SK-N-SH (cell line): ENCODE measurements at regions not wholly inside any gene's neighbourhood (a gene's known extent, or its start where the extent isn't known, plus 50 kb on each side); places are given as distances from the start of the nearest gene placed in this dataset.
"Not testable (repeated sequence)": the region's sequence is repeated elsewhere in the genome, so short reads cannot be mapped to it uniquely, and the experiment has no call there.

Experiments used
- CTCF ChIA-PET: fragments of 300-600, 350-600 bp; formaldehyde crosslinking; extraction: SDS; loops from one replicate; lab custom pipeline; 2021; lab: Yijun Ruan, JAX
- POLR2A ChIA-PET: fragments of 350-600 bp; sonication (Branson Sonifier 250); formaldehyde crosslinking; extraction: SDS; loops from one replicate; lab custom pipeline; 2020; ENCODE audit warnings: antibody characterized with exemption, inconsistent platforms; lab: Yijun Ruan, JAX
- DNase-seq: peaks from one replicate; pipeline ENCODE4 v3.0.0; 2012
- H2AFZ ChIP-seq: fragments of 200-600 bp; sonication (generic); 2 replicates; pipeline ENCODE4 v1.8.1; 2016; ENCODE audit warnings: antibody characterized with exemption, mild to moderate bottlenecking, low read depth
- H3F3A ChIP-seq: fragments of 200-600 bp; sonication (generic); replicated peaks from 2 replicates; pipeline ENCODE3; 2016; ENCODE audit warnings: antibody characterized with exemption, mild to moderate bottlenecking; ENCODE audit not compliant: insufficient read depth
- H3K27ac ChIP-seq, 2 experiments: fragments of 200-500 bp in 1 of 2; fragments of 200-600 bp in 1 of 2; sonication (Bioruptor generic) in 1 of 2; sonication (generic), shearing (Covaris generic) in 1 of 2; 2 replicates each; pipeline versions ENCODE4 v1.5.1 to v1.6.1; 2014 to 2016; ENCODE audit warnings: low read depth in 2 of 2, inconsistent platforms in 1 of 2, low read length in 1 of 2, mild to moderate bottlenecking in 1 of 2, mixed read lengths in 1 of 2
- H3K27me3 ChIP-seq: fragments of 200-600 bp; sonication (generic), shearing (Covaris generic); 2 replicates; pipeline ENCODE4 v1.6.1; 2016; ENCODE audit warnings: mixed run types; ENCODE audit not compliant: insufficient read depth
- H3K36me3 ChIP-seq, 2 experiments: fragments of 200-500 bp in 1 of 2; fragments of 200-600 bp in 1 of 2; sonication (Bioruptor generic) in 1 of 2; sonication (generic) in 1 of 2; replicated peaks in 1 of 2; 2 replicates each; pipeline versions ENCODE3 to v1.5.1; 2014 to 2016; ENCODE audit warnings: low read length in 1 of 2, mild to moderate bottlenecking in 1 of 2; ENCODE audit not compliant: insufficient read depth in 2 of 2, control insufficient read depth in 1 of 2
- H3K4me1 ChIP-seq, 2 experiments: fragments of 200-500 bp in 1 of 2; fragments of 200-600 bp in 1 of 2; sonication (Bioruptor generic) in 1 of 2; sonication (generic), shearing (Covaris generic) in 1 of 2; 2 replicates each; pipeline versions ENCODE4 v1.5.1 to v1.6.1; 2014 to 2016; ENCODE audit warnings: low read depth in 1 of 2, low read length in 1 of 2, mixed run types in 1 of 2; ENCODE audit not compliant: insufficient read depth in 2 of 2, control insufficient read depth in 1 of 2
- H3K4me2 ChIP-seq: fragments of 200-600 bp; sonication (generic), shearing (Covaris generic); 2 replicates; pipeline ENCODE4 v1.6.1; 2017; ENCODE audit warnings: mixed run types
- H3K4me3 ChIP-seq, 2 experiments: fragments of 200-500 bp in 1 of 2; fragments of 200-600 bp in 1 of 2; sonication (Bioruptor generic) in 1 of 2; sonication (generic), shearing (Covaris generic) in 1 of 2; 2 replicates each; pipeline versions ENCODE4 v1.5.1 to v1.8.1; 2014 to 2016; ENCODE audit warnings: low read depth in 2 of 2, inconsistent platforms in 1 of 2, low read length in 1 of 2, mild to moderate bottlenecking in 1 of 2, mixed read lengths in 1 of 2, moderate library complexity in 1 of 2
- H3K79me2 ChIP-seq: fragments of 200-600 bp; sonication (generic); 2 replicates; pipeline ENCODE4 v1.8.1; 2017; ENCODE audit warnings: mild to moderate bottlenecking; ENCODE audit not compliant: insufficient read depth
- H3K9ac ChIP-seq: fragments of 200-600 bp; sonication (generic); 2 replicates; pipeline ENCODE4 v1.6.1; 2017; ENCODE audit warnings: mixed run types
- H3K9me2 ChIP-seq: fragments of 200-600 bp; sonication (generic); 2 replicates; pipeline ENCODE4 v1.6.1; 2017; ENCODE audit warnings: mixed run types
- H3K9me3 ChIP-seq: fragments of 200-600 bp; sonication (generic); 2 replicates; pipeline ENCODE4 v1.6.1; 2017; ENCODE audit warnings: mixed run types, mild to moderate bottlenecking, moderate library complexity
- H4K20me1 ChIP-seq: fragments of 200-600 bp; sonication (generic); 2 replicates; pipeline ENCODE4 v1.6.1; 2017; ENCODE audit warnings: mild to moderate bottlenecking, mixed run types; ENCODE audit not compliant: insufficient read depth
- WGBS: methylation state at CpG from one replicate; pipeline ENCODE4 v1.1.6; 2017; ENCODE audit warnings: low lambda C conversion rate; 5-methylcytosine and 5-hydroxymethylcytosine counted together

GRCh38 chr4:87924146-87924545 lies 51.4 kb upstream of the SPP1 start:
- H3K4me3 ChIP-seq, POLR2A ChIA-PET, H3K9ac ChIP-seq, CTCF ChIA-PET, H3K27me3 ChIP-seq, H3K9me2 ChIP-seq, H3K36me3 ChIP-seq, H3F3A ChIP-seq, DNase-seq, H3K27ac ChIP-seq, H3K4me2 ChIP-seq, H3K9me3 ChIP-seq, H3K79me2 ChIP-seq, H4K20me1 ChIP-seq, H2AFZ ChIP-seq, H3K4me1 ChIP-seq: not testable (repeated sequence)
- 90% methylated on average over 9 of the region's 18 CpGs for WGBS
